Spleen (tissue), 11 donors: ENCODE measurements at regions not wholly inside any gene's neighbourhood (a gene's known extent, or its start where the extent isn't known, plus 50 kb on each side); places are given as distances from the start of the nearest gene placed in this dataset.

ENCODE experiments used
- DNase-seq: peaks from one replicate; pipeline ENCODE4 v3.0.0-alpha.2; 2020
- H3K27ac ChIP-seq, 8 donors: fragments of 200-600 bp; sonication (generic) in 7 of 8; 1 replicate in 4 of 8; 2 replicates in 4 of 8; pipeline versions ENCODE4 v1.5.0 to v1.8.0; 2016 to 2021; ENCODE audit warnings: inconsistent platforms in 4 of 8, mild to moderate bottlenecking in 4 of 8, moderate library complexity in 1 of 8
- H3K27me3 ChIP-seq, 7 donors: fragments of 200-600 bp; sonication (generic) in 6 of 7; replicated peaks in 1 of 7; 1 replicate in 4 of 7; 2 replicates in 3 of 7; pipeline versions ENCODE4 v1.5.0 to v1.8.0; 2016 to 2021; ENCODE audit warnings: inconsistent platforms in 3 of 7, mild to moderate bottlenecking in 1 of 7
- H3K36me3 ChIP-seq, 6 donors: fragments of 200-600 bp; sonication (generic) in 5 of 6; 1 replicate in 4 of 6; 2 replicates in 2 of 6; pipeline versions ENCODE4 v1.5.0 to v1.8.0; 2016 to 2021; ENCODE audit warnings: inconsistent platforms in 2 of 6
- H3K4me1 ChIP-seq, 6 donors: fragments of 200-600 bp; sonication (generic) in 5 of 6; 1 replicate in 3 of 6; 2 replicates in 3 of 6; pipeline versions ENCODE4 v1.5.0 to v1.8.0; 2016 to 2021; ENCODE audit warnings: inconsistent platforms in 3 of 6
- H3K4me3 ChIP-seq, 8 donors: fragments of 200-600 bp; sonication (generic) in 7 of 8; 1 replicate in 4 of 8; 2 replicates in 4 of 8; pipeline versions ENCODE4 v1.5.0 to v1.8.0; 2016 to 2021; ENCODE audit warnings: inconsistent platforms in 4 of 8, mild to moderate bottlenecking in 4 of 8, moderate library complexity in 2 of 8
- H3K9me3 ChIP-seq, 8 donors: fragments of 200-600 bp; sonication (generic) in 7 of 8; 1 replicate in 4 of 8; 2 replicates in 4 of 8; pipeline versions ENCODE4 v1.5.0 to v1.8.0; 2016 to 2021; ENCODE audit warnings: inconsistent platforms in 4 of 8
- CTCF ChIP-seq, 11 experiments: fragments of 200-600 bp in 7 of 11; fragments of 450-650 bp in 4 of 11; sonication (generic) in 4 of 11; IDR thresholded peaks in 8 of 11; conservative IDR thresholded peaks in 3 of 11; 1 replicate in 7 of 11; 2 replicates in 4 of 11; pipeline versions ENCODE4 v1.4.0 to v1.8.0; 2016 to 2021; ENCODE audit warnings: antibody characterized with exemption in 11 of 11, inconsistent platforms in 4 of 11, mild to moderate bottlenecking in 1 of 11
- POLR2A ChIP-seq, 3 donors: fragments of 450-650 bp; IDR thresholded peaks; one replicate each; pipeline ENCODE4 v1.5.1; 2017; ENCODE audit warnings: antibody characterized with exemption in 3 of 3, mild to moderate bottlenecking in 1 of 3
- POLR2AphosphoS5 ChIP-seq, 3 donors: sonication (generic); formaldehyde crosslinking; IDR thresholded peaks; one replicate each; pipeline ENCODE4 v1.5.1; 2017; ENCODE audit warnings: antibody characterized with exemption in 3 of 3
- WGBS, 5 donors: extraction: QIAGEN DNeasy Blood & Tissue Kit in 3 of 5; methylation state at CpG; one replicate each; pipeline versions ENCODE4 v1.1.5 to v1.1.7; 2013 to 2018; 5-methylcytosine and 5-hydroxymethylcytosine counted together
- intact Hi-C: fragments of 100-400 bp; cut with DNase I; formaldehyde crosslinking; loops from one replicate; pipeline ENCODE4 v1.15.0; 2023; ENCODE audit warnings: low total_unique reads
- donor health status: healthy with polysubstance abuse.
- donor health status: DM: no; HTN: no; CAD: no; lungs with moderate emphysema.
- donor health status: DM: no; HTN: no; CAD: no.
- donor health status: Bipolar disorder and iron deficiency.
- donor health status: healthy.
- donor health status: DM: no; HTN: no; CAD: no.
- donor health status: DM: yes; HTN: yes; CAD: no.

GRCh38 chr13:58852076-58852475 lies 1220.5 kb downstream of the PCDH17 start:
- DNase-seq = no peak
- no peak overlapping the region for H3K27ac ChIP-seq
- H3K27me3 ChIP-seq = no peaks in the 10 kb centered on the region
- H3K4me1 ChIP-seq = no peaks in the 10 kb centered on the region
- no peak overlapping the region for H3K4me3 ChIP-seq
- peaks cover 0 to 6% (median 0%) of the 10 kb centered on the region in 8 donors for H3K9me3 ChIP-seq
- intact Hi-C loops = no loop called here
- WGBS, 5 donors = 0 to 51% (median 0%) methylated on average over 1 of the region's 1 CpG
- H3K36me3 ChIP-seq = no peaks in the 10 kb centered on the region
- TF ChIP-seq CTCF (IDR thresholded peaks at IDR 0.05 in 8 of 11, conservative IDR thresholded peaks at IDR 0.05 in 3 of 11) (no peak), POLR2A (IDR thresholded peaks at IDR 0.05) (no peak)

GRCh38 chr13:58855283-58855682 lies 1223.7 kb downstream of the PCDH17 start:
- H3K9me3 ChIP-seq = peaks cover 0 to 28% (median 9%) of the 10 kb centered on the region in 8 donors
- TF ChIP-seq CTCF (IDR thresholded peaks at IDR 0.05 in 8 of 11, conservative IDR thresholded peaks at IDR 0.05 in 3 of 11) = no peak
- TF ChIP-seq POLR2AphosphoS5 (IDR thresholded peaks at IDR 0.05) = no peak
- TF ChIP-seq POLR2A (IDR thresholded peaks at IDR 0.05) = no peak
- no peaks in the 10 kb centered on the region for H3K27me3 ChIP-seq
- no peaks in the 10 kb centered on the region for H3K4me1 ChIP-seq
- whole genome bisulfite sequencing, 5 donors = 50 to 81% (median 60%) methylated on average over 1 of the region's 1 CpG
- H3K36me3 ChIP-seq = no peaks in the 10 kb centered on the region
- intact Hi-C loops = no loop called here
- no peak overlapping the region for H3K4me3 ChIP-seq
- no peak for DNase-seq
- H3K27ac ChIP-seq = no peak overlapping the region

DNA sequence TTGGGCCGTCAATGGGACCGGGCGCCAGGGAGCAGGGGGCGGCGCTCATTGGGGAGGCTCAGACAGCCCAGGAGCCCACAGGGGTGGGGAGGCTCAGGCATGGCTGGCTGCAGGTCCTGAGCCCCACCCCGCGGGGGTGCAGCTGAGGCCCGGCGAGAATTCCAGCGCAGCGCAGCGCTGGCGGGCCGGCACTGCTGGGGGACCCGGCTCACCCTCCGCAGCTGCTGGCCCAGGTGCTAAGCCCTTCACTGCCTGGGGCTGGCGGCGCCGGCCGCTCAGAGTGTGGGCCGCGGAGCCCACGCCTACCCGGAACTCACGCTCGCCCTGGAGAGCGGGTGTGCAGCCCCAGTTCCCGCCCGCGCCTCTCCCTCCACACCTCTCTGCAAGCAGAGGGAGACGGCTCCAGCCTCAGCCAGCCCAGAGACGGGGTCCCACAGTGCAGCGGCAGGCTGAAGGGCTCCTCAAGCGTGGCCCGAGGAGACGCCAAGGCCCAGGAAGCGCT lies 1227.4 kb downstream of the PCDH17 start:
- H3K36me3 ChIP-seq = no peaks in the 10 kb centered on the region
- intact Hi-C loops = no loop called here
- TF ChIP-seq POLR2A (IDR thresholded peaks at IDR 0.05) (no peak), POLR2AphosphoS5 (IDR thresholded peaks at IDR 0.05) (no peak)
- no peaks in the 10 kb centered on the region for H3K4me1 ChIP-seq
- H3K27ac ChIP-seq = no peak overlapping the region
- no peak overlapping the region for H3K4me3 ChIP-seq
- H3K27me3 ChIP-seq = no peaks in the 10 kb centered on the region
- WGBS, 5 donors = 91 to 99% (median 99%) methylated on average over 14 to 37 of the region's 37 CpGs
- peaks cover 0 to 35% (median 9%) of the 10 kb centered on the region in 8 donors for H3K9me3 ChIP-seq
- no peak for DNase-seq

- no peaks in the 10 kb centered on the region for H3K36me3 ChIP-seq
- no peak overlapping the region for H3K27ac ChIP-seq
- DNase-seq = no peak
- intact Hi-C loops = no loop called here
- no peak overlapping the region for H3K4me3 ChIP-seq
- no peak for TF ChIP-seq POLR2A (IDR thresholded peaks at IDR 0.05)
- no peak for TF ChIP-seq CTCF (IDR thresholded peaks at IDR 0.05 in 8 of 11, conservative IDR thresholded peaks at IDR 0.05 in 3 of 11)
- TF ChIP-seq POLR2AphosphoS5 (IDR thresholded peaks at IDR 0.05) = no peak
- H3K4me1 ChIP-seq = no peaks in the 10 kb centered on the region
- H3K27me3 ChIP-seq = no peaks in the 10 kb centered on the region
- H3K9me3 ChIP-seq = peaks cover 0 to 14% (median 3%) of the 10 kb centered on the region in 8 donors
Observed at GRCh38 chr13:58865286-58865685, 1233.7 kb downstream of the PCDH17 start.

DNA sequence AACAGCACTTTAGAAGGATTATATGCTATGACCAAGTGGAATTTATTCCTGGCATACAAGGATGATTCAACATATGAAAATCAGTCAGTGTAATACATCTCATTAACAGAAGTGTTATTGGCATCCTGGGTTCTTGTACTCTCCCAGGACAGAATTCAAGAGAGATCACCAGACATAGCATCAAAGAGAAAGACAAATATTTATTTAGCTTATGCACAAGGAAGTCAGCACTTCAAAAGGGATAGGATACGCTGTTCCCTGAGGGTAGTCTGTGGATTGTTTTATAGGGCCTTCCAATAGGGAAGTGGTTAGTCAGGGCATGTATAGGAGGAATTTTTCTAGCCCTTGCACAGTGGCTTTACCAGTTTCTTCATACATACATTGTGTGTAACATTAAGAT lies 1238.0 kb downstream of the PCDH17 start:
- Histone ChIP-seq H3K4me3 (no peak overlapping the region), H3K4me1 (no peaks in the 10 kb centered on the region), H3K27ac (no peak overlapping the region), H3K9me3 (peaks cover 0 to 12% (median 3%) of the 10 kb centered on the region in 8 donors), H3K27me3 (no peaks in the 10 kb centered on the region), H3K36me3 (no peaks in the 10 kb centered on the region)
- intact Hi-C loops = no loop called here
- TF ChIP-seq CTCF (IDR thresholded peaks at IDR 0.05 in 8 of 11, conservative IDR thresholded peaks at IDR 0.05 in 3 of 11) = no peak
- TF ChIP-seq POLR2AphosphoS5 (IDR thresholded peaks at IDR 0.05) = no peak
- no peak for TF ChIP-seq POLR2A (IDR thresholded peaks at IDR 0.05)
- no peak for DNase-seq
- 83 to 96% (median 92%) methylated on average over 1 of the region's 1 CpG for WGBS, 5 donors
